ENCODE measurements at regions not wholly inside any gene's neighbourhood (a gene's known extent, or its start where the extent isn't known, plus 50 kb on each side); places are given as distances from the start of the nearest gene placed in this dataset.

DNA sequence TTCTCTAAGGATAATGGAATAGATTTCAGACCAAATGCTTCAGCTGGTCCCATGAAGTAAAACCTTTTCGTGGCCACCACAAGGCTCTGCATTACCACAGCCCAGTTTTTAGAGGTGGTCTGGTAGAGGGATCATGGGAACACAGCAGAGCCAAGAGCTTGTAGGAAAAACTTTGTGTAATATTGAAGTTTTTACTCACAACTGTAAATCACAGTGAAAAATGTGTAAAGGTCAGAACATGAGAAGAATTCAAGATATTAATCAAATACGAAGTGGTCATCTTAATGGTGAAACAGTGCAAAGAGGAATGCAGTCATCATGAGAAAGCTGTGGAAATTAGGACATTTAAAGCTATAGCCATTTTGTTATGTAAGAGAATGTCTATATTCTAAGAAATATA lies 197.5 kb downstream of the NPR3 start:
- TF ChIP-seq, protein P1, sequence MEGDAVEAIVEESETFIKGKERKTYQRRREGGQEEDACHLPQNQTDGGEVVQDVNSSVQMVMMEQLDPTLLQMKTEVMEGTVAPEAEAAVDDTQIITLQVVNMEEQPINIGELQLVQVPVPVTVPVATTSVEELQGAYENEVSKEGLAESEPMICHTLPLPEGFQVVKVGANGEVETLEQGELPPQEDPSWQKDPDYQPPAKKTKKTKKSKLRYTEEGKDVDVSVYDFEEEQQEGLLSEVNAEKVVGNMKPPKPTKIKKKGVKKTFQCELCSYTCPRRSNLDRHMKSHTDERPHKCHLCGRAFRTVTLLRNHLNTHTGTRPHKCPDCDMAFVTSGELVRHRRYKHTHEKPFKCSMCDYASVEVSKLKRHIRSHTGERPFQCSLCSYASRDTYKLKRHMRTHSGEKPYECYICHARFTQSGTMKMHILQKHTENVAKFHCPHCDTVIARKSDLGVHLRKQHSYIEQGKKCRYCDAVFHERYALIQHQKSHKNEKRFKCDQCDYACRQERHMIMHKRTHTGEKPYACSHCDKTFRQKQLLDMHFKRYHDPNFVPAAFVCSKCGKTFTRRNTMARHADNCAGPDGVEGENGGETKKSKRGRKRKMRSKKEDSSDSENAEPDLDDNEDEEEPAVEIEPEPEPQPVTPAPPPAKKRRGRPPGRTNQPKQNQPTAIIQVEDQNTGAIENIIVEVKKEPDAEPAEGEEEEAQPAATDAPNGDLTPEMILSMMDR (IDR thresholded peaks at IDR 0.05): no peak
- no peak for TF ChIP-seq POLR2A (IDR thresholded peaks at IDR 0.05)
- TF ChIP-seq EP300 (IDR thresholded peaks at IDR 0.05): no peak
- no peak for TF ChIP-seq POLR2AphosphoS5 (IDR thresholded peaks at IDR 0.05)

Measured in stomach (tissue), 4 donors.